ENCODE measurements at regions not wholly inside any gene's neighbourhood (a gene's known extent, or its start where the extent isn't known, plus 50 kb on each side); places are given as distances from the start of the nearest gene placed in this dataset.

DNA sequence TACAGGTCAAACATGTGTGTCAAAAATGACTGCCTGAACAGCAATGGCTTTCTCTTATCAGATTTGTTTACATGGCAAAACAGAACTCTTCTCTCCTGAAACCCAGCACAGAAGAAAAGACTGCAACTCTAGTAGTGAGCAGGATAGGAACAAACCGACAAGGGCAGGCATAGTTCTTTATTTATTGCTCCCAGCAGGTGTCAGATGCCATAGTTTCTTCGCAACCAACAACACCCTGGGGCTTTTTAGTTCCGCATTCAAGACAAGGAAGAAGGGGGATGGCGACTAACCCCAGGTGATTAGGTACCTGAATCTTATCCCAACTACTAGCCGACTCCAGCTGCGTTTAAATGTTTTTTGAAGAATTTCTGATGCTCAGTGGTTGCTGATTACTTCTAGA lies 367.5 kb upstream of the FIGN start:
- TF ChIP-seq RAD21 (IDR thresholded peaks at IDR 0.05; ENCODE audit: low read depth): no peak
- no peak for TF ChIP-seq TAF1 (IDR thresholded peaks at IDR 0.05; ENCODE audit: low read depth)
- TF ChIP-seq TCF12 (IDR thresholded peaks at IDR 0.05; ENCODE audit: low read depth): no peak
- TF ChIP-seq TEAD4 (IDR thresholded peaks at IDR 0.05): no peak
- no peak for TF ChIP-seq EP300 (IDR thresholded peaks at IDR 0.05; ENCODE audit: borderline replicate concordance)
- TF ChIP-seq, protein P1, sequence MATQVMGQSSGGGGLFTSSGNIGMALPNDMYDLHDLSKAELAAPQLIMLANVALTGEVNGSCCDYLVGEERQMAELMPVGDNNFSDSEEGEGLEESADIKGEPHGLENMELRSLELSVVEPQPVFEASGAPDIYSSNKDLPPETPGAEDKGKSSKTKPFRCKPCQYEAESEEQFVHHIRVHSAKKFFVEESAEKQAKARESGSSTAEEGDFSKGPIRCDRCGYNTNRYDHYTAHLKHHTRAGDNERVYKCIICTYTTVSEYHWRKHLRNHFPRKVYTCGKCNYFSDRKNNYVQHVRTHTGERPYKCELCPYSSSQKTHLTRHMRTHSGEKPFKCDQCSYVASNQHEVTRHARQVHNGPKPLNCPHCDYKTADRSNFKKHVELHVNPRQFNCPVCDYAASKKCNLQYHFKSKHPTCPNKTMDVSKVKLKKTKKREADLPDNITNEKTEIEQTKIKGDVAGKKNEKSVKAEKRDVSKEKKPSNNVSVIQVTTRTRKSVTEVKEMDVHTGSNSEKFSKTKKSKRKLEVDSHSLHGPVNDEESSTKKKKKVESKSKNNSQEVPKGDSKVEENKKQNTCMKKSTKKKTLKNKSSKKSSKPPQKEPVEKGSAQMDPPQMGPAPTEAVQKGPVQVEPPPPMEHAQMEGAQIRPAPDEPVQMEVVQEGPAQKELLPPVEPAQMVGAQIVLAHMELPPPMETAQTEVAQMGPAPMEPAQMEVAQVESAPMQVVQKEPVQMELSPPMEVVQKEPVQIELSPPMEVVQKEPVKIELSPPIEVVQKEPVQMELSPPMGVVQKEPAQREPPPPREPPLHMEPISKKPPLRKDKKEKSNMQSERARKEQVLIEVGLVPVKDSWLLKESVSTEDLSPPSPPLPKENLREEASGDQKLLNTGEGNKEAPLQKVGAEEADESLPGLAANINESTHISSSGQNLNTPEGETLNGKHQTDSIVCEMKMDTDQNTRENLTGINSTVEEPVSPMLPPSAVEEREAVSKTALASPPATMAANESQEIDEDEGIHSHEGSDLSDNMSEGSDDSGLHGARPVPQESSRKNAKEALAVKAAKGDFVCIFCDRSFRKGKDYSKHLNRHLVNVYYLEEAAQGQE (IDR thresholded peaks at IDR 0.05; ENCODE audit: low read depth): no peak

All from Ishikawa (cell line).